HG02678 (cell line): ENCODE measurements at regions not wholly inside any gene's neighbourhood (a gene's known extent, or its start where the extent isn't known, plus 50 kb on each side); places are given as distances from the start of the nearest gene placed in this dataset.

Experiments
- ATAC-seq: cut with Tn5 transposase; IDR thresholded peaks from one replicate; pipeline ENCODE4 v1.9.1; 2021; ENCODE audit warnings: mild to moderate bottlenecking, moderate library complexity; ENCODE audit not compliant: unreplicated experiment

GRCh38 chr2:16565481-16565880 is 100.2 kb downstream of the CYRIA start:
- ATAC-seq, result no peak

GRCh38 chr2:16561676-16562075 is 104.0 kb downstream of the CYRIA start:
- no peak for ATAC-seq

GRCh38 chr2:16561251-16561650 is 104.4 kb downstream of the CYRIA start:
- ATAC-seq, result no peak

GRCh38 chr2:16559278-16560067 is 106.2 kb downstream of the CYRIA start:
- ATAC-seq, result no peak

- ATAC-seq, result no peak
Measured at GRCh38 chr2:16554060-16554583, 111.5 kb downstream of the CYRIA start.

GRCh38 chr2:16553226-16553625 is 112.4 kb downstream of the CYRIA start:
- no peak for ATAC-seq

- no peak for ATAC-seq
Measured at GRCh38 chr2:16552202-16552601, 113.4 kb downstream of the CYRIA start.

GRCh38 chr2:16548036-16548435 is 117.6 kb downstream of the CYRIA start:
- no peak for ATAC-seq

- no peak for ATAC-seq
Measured at GRCh38 chr2:16546128-16546754, 119.4 kb downstream of the CYRIA start.

GRCh38 chr2:16538707-16539106 is 126.9 kb downstream of the CYRIA start:
- no peak for ATAC-seq

GRCh38 chr2:16537347-16537746 is 128.3 kb downstream of the CYRIA start:
- ATAC-seq, result no peak

- ATAC-seq, result no peak
Measured at GRCh38 chr2:16526193-16526592, 139.4 kb downstream of the CYRIA start.

- no peak for ATAC-seq
Measured at GRCh38 chr2:16525265-16525887, 140.3 kb downstream of the CYRIA start.

GRCh38 chr2:16523711-16524110 is 141.9 kb downstream of the CYRIA start:
- ATAC-seq, result no peak

- ATAC-seq, result no peak
Measured at GRCh38 chr2:16522031-16522831, 143.4 kb downstream of the CYRIA start.

GRCh38 chr2:16520891-16521290 is 144.7 kb downstream of the CYRIA start:
- ATAC-seq, result no peak

- no peak for ATAC-seq
Measured at GRCh38 chr2:16515696-16516095, 149.9 kb downstream of the CYRIA start.

- ATAC-seq, result no peak
Measured at GRCh38 chr2:16513626-16514025, 152.0 kb downstream of the CYRIA start.

GRCh38 chr2:16511041-16511440 is 154.6 kb downstream of the CYRIA start:
- no peak for ATAC-seq

- ATAC-seq, result no peak
Measured at GRCh38 chr2:16509042-16509441, 156.6 kb downstream of the CYRIA start.

- ATAC-seq, result no peak
Measured at GRCh38 chr2:16508490-16508851, 157.2 kb downstream of the CYRIA start.
